Dermis blood vessel endothelial cell (primary cell): ENCODE measurements at regions not wholly inside any gene's neighbourhood (a gene's known extent, or its start where the extent isn't known, plus 50 kb on each side); places are given as distances from the start of the nearest gene placed in this dataset.
A peak's percentile ranks its signal among the peaks of the same experiment; 100 is the strongest.
"Not testable (repeated sequence)": the region's sequence is repeated elsewhere in the genome, so short reads cannot be mapped to it uniquely, and the experiment has no call there.

Experiments used
- DNase-seq: peaks from one replicate; pipeline ENCODE4 v3.0.0; 2010

DNA sequence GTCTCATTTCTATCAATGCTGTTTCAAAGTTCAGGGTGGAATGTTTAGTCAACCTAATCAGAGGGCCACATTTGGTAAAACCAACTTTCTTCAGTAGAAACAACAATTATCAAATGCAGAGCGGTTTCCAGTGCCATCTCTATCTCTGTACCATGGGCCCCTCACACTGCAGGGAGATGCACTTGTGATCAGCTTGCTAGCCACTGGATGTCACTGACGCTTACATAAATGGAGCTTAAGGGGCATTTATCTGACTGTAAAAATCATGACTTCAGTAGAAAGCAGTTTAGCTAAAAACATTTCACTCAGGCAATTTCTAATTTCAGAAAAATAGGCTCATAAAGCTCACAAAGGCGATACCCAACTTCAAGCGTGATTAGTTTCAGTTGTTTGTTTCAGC, 678.0 kb downstream of the ZEB2 start:
- DNase-seq, result peak; percentile 23

DNA sequence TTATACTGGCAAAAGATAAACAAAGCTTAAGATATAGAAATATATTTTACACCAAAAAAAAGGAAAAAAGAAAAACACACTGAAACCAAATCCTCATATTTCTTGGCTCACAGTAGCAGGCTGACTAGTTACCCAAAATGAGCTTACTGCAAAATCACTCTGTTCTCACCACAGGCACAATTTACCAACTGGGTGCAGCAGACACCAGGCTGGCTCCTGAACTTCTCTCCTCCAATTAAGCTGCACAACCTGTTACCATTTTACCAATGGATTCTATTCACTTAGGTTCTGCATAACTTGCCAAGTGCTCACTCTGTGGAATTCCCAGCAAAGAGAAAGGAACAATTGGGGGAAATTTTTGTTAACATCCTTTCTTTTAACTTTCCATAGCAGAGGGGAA, 679.3 kb downstream of the ZEB2 start:
- DNase-seq, result no peak

DNA sequence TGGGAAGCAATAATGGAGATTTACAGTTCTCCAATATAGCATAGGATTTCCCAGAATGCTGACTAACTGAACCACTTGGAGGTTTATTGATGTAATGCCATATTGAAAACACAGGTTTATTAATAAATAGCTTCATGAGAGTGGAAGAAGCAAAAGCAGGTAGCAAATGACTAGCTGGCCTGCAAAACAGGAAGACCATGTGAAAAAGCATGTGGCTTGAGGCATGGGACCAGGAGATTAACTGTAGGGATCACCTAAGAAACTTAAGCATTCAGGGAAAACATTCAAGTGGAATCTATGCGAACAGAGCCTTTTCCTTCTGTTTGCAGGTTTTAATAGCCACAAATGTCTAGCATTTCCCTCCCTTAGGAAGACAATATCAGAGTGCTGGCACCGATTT, 679.7 kb downstream of the ZEB2 start:
- no peak for DNase-seq

DNA sequence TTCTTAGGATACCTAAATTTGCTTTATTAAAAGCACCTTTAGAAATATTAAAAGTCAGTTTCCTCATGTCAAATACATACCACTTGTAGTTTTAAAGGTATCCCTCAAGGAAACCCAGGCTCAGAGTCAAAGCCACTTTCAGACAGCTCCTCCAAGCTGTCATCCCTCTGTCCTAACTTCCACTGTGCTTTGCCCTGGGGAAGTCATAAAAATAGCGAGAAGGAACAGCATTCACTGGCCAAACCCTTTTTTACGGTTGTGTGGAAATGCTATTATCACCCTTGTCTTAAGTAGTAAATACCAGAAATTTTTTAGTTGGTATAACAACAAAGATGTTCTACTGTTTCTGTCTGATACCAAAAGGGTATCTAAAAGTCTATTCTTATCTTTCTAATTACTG, 680.5 kb downstream of the ZEB2 start:
- no peak for DNase-seq

DNA sequence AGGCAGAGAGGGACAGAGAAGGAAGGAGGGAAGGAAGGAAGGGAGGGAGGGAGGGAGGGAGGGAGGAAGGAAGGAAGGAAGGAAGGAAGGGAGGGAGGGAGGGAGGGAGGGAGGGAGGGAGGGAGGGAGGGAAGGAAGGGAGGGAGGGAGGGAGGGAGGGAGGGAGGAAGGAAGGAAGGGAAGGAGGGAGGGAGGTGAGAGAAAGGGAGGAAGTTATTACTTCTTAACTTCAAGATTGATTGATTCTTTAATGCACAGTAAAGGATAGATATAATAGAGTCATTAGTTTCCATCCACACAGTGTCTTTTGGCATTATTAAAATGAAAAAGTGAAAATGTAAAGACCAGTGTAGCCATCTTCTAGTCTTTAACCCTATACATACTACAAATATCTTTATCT, 682.9 kb downstream of the ZEB2 start:
- not testable (repeated sequence) for DNase-seq

DNA sequence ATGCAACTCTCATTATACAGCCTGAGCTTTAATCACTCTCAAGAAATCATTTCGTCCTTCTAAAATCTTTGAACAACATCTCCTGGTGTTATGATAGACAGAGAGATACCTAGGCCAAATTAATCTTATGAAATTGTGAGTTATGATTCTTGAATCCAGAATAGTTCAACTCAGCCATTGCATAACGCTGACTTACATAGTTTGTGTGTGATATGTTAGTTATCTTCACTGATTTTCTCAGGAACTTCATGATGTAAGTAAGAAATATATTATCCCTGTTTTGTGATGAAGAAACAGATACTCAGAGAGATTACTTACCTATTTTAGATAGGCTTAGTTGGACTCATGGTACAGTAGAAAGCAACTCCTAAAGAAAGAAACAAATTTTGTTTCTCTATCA, 684.4 kb downstream of the ZEB2 start:
- no peak for DNase-seq

DNA sequence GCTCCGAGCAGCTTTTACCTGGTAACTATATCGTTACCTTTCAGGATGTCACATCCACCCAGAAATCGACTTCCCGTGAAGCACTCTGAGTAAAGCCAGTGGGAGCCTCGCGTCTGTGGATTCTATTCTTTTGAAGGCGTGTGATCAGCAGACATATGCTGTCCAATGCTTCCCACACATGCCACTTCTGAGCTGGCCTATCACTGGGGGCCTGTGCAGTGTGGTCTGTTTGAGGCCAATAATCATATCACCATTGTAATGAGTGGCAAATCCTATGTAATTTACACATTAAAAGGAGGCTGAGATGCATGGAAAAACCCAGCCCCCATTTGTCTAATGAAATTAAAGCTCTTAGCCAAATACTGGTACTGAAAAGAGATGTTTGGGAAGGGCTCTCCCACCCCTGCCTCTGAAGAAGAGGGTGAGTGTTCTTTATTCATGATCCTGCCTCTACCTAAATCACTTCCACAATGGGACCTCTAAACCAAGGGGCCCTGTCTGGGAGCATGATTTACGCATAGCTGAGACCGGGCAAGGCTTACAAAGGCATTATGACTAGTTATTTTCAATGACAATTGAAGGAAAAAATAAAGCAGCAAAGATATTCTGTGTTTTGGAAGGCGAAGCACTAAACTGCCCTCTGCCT, 686.8 kb downstream of the ZEB2 start:
- DNase-seq, result no peak

DNA sequence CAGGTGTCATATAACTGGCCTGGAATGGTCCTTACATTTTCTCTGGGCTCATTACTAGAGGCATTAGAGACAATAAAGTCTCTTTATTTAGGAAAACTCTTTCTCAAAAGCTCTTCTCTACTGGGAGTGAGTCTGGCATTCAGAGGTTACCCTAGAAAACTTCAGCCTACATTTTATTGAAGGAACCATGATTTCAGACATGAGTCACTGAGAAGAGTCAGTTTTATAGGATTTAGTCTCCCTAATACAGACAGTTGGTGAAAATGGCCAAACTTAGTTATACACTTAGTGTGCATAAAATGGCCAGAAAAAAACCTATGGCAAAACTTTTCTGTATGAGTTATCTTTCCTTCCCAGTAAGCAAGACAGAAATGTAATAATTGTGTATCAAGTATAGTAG, 689.4 kb downstream of the ZEB2 start:
- no peak for DNase-seq

DNA sequence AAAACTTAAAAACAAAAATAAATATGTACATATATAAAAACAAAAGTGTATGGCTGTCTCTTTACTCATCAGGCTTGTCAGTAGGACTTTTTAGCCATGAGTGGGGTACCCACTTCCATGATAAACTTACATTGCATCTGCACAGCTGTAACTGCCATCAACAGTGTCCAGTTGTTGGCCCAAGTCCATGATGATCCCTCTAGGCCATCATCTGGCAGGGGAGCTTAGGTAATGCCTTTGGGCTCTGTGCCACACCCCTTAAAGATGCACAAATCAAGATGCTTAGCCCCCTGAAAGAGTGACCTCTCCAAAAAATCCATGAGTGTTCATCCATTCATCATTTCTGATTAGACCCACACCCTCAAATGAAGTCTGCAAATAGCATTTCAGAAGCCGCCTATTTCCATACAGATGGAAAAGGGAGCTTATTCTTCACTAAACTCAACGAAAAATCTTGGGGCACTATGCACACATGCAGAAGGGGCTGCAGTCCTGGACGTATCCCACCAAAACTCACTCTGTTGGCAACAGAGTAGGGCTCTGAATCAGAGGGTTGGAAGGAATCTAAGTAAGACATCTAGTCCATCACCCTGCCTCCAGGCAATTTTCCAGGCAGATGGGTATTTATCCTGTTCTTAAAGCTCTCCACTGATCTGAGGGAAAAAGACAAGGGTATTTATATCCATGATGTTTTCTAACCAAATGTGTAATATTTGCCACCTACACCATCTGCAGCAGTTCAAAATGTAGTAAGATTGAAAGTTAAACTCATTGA, 691.0 kb downstream of the ZEB2 start:
- DNase-seq, result no peak

DNA sequence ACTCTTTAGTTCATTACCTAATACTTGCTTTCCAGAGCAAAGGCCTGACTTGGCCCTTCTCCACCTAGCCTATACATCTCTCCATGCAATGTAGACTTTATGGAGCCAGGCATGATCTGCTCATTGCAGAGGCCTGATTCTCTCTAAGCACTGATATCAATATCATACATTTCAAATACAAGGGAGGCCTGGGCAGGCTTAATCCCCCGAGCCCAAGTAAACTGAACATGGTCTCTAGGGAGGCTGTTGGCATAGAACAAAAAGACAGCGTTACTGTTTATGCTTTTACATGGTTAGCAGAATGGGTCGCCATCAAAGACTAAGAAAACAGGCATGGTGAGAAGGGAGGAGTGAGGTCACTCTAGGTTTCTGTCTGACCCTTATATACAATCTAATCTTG, 695.1 kb downstream of the ZEB2 start:
- DNase-seq, result no peak

DNA sequence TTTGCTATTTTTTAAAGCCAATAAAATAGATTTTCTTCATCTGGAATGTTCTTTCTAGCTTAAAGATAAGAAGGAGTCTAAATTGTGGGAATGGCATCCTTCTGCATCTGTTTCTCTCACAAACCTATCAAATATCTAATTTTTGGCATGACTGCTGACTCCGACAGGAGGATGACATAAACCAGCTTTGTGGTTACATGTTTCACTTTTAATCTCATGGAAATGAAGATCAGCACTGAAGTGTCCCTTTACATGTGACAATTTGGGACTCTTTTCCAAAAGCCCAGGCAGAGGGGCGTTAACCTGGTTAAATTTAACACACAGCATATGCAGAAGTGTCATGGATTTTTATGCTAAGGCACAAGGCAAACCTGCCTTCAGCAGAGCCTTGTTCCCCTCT, 694.7 kb downstream of the ARHGAP15 start:
- DNase-seq, result no peak

DNA sequence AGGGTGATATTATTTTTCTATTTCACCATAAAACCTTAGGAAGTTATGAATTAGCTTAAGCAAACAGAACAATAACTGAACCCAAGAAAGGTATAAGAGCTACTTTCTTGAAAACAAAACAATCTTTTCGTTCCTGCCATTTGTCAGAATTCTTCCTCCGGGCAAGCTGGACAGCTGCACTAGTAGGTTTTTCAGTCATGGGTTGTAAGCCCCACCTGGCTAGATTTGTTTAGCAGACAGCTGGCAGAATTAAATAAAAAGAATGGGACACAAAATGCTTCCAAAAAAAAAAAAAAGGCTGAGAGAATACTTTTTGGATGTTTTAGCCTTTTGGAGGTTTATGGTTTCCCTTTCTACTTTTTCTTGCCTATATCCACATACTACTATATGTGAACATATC, 694.1 kb downstream of the ARHGAP15 start:
- DNase-seq, result no peak

DNA sequence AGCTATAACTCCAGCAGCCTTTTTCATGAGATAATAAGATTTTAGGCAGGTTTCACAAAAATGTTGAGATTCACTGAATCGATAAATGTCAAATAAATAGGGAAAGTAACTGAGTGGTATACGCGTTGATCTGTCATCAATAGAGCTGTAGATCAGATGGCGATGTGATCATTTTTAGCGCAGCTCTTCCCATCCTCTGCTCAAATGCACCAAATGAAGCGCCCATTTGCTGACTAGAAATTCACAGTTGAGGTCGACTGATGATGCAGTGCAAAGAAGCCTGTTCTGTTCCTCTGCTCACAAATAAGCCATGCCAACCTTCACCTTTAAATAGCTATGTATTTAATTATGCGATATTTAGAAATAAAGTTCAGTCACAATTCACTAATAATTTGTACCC, 693.5 kb downstream of the ARHGAP15 start:
- DNase-seq, result no peak

DNA sequence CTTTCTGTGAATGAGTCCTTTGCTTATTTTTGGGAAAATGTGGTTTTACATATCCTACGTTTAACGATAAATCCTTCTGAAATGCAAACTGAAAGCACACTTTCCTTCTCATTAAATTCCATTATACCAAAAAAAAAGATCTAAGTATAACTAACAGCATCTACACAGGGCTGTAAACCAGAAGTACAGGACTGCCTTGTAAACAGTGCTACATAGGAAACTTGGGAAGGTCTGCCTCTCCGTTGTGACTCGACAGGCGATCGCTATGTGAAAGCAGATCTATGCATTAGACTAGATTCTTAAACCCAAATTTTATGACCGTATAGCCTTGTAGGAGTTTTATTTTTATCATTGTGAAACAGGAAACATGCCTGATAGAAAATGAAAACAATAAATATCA, 690.5 kb downstream of the ARHGAP15 start:
- DNase-seq, result no peak

DNA sequence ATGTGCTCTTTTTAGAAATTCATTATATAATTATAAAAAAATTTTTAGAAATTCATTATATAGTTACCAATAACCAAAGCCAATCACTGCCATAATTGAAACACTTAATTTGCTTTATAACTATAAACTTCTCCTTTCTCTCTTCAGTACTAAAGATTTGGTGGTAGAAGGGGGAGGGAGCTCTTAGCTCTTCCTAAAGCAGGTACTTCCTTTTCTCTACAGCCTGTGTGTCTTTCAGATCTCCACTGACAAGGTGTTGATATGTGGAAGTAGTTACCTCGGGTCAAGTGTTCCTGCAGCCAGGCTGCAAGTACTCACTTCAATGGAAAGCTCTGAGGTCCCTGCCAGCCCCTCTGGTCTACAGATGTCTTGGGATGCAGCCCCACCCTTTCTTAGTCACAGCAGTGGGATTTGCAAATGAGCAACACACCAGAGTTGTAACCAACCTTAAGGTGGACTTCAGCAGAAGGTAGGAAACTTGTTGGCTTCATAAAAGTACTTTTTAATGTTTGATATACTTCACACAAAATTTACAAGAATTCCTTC, 690.0 kb downstream of the ARHGAP15 start:
- DNase-seq, result no peak
